GM19025 (cell line): ENCODE measurements at regions not wholly inside any gene's neighbourhood (a gene's known extent, or its start where the extent isn't known, plus 50 kb on each side); places are given as distances from the start of the nearest gene placed in this dataset.
"Not testable (repeated sequence)": the region's sequence is repeated elsewhere in the genome, so short reads cannot be mapped to it uniquely, and the experiment has no call there.

Source experiments
- ATAC-seq: cut with Tn5 transposase; IDR thresholded peaks from one replicate; pipeline ENCODE4 v1.9.1; 2021; ENCODE audit warnings: mild to moderate bottlenecking, low read depth, moderate library complexity; ENCODE audit not compliant: unreplicated experiment

- ATAC-seq, result no peak
Observed at GRCh38 chr3:124299831-124300230, 307.9 kb upstream of the ROPN1 start.

GRCh38 chr3:124300416-124300815, 308.5 kb upstream of the ROPN1 start:
- no peak for ATAC-seq

- ATAC-seq, result no peak
Observed at GRCh38 chr3:124303305-124303910, 311.5 kb upstream of the ROPN1 start.

GRCh38 chr3:124306665-124307064, 314.7 kb upstream of the ROPN1 start:
- ATAC-seq, result no peak

- no peak for ATAC-seq
Observed at GRCh38 chr3:124313621-124314020, 321.7 kb upstream of the ROPN1 start.

- ATAC-seq, result no peak
Observed at GRCh38 chr3:124315215-124316033, 323.5 kb upstream of the ROPN1 start.

GRCh38 chr3:124316034-124316287, 324.0 kb upstream of the ROPN1 start:
- ATAC-seq, result no peak

- no peak for ATAC-seq
Observed at GRCh38 chr3:124318014-124318413, 326.1 kb upstream of the ROPN1 start.

GRCh38 chr3:124318656-124319055, 326.7 kb upstream of the ROPN1 start:
- ATAC-seq, result no peak

- no peak for ATAC-seq
Observed at GRCh38 chr3:124320976-124321375, 329.1 kb upstream of the ROPN1 start.

GRCh38 chr3:124322309-124322880, 330.5 kb upstream of the ROPN1 start:
- no peak for ATAC-seq

- no peak for ATAC-seq
Observed at GRCh38 chr3:124322966-124323365, 331.0 kb upstream of the ROPN1 start.

GRCh38 chr3:124325248-124325647, 333.3 kb upstream of the ROPN1 start:
- no peak for ATAC-seq

- ATAC-seq, result no peak
Observed at GRCh38 chr3:124329723-124330122, 337.8 kb upstream of the ROPN1 start.

- no peak for ATAC-seq
Observed at GRCh38 chr3:124333931-124334640, 342.2 kb upstream of the ROPN1 start.

GRCh38 chr3:124336067-124336656, 344.2 kb upstream of the ROPN1 start:
- no peak for ATAC-seq

- ATAC-seq, result no peak
Observed at GRCh38 chr3:124345845-124346244, 353.9 kb upstream of the ROPN1 start.

- ATAC-seq, result no peak
Observed at GRCh38 chr3:124346487-124346886, 354.6 kb upstream of the ROPN1 start.

- ATAC-seq, result no peak
Observed at GRCh38 chr3:124347418-124347817, 355.5 kb upstream of the ROPN1 start.

- not testable (repeated sequence) for ATAC-seq
Observed at GRCh38 chr3:124348555-124348954, 356.6 kb upstream of the ROPN1 start.
